Spinal cord (tissue), 9 donors: ENCODE measurements at regions not wholly inside any gene's neighbourhood (a gene's known extent, or its start where the extent isn't known, plus 50 kb on each side); places are given as distances from the start of the nearest gene placed in this dataset.
A peak's percentile ranks its signal among the peaks of the same experiment; 100 is the strongest.
"Not testable (repeated sequence)": the region's sequence is repeated elsewhere in the genome, so short reads cannot be mapped to it uniquely, and the experiment has no call there.

Experiments
- DNase-seq, 6 donors: peaks; one replicate each; pipeline versions ENCODE4 v3.0.0 to v3.0.0-alpha.2; 2013 to 2015; ENCODE audit warnings: low spot score in 6 of 6, low read depth in 4 of 6
- H3K27ac ChIP-seq: one replicate; pipeline ENCODE4 v1.5.1; 2013; ENCODE audit warnings: low read depth, low read length, control low read depth
- H3K27me3 ChIP-seq: one replicate; pipeline ENCODE4 v1.6.1; 2013; ENCODE audit warnings: low read length; ENCODE audit not compliant: control insufficient read depth, insufficient read depth
- H3K36me3 ChIP-seq: one replicate; pipeline ENCODE4 v1.6.1; 2013; ENCODE audit warnings: low read length; ENCODE audit not compliant: control insufficient read depth, insufficient read depth
- H3K4me1 ChIP-seq: one replicate; pipeline ENCODE4 v1.6.1; 2013; ENCODE audit warnings: low read length; ENCODE audit not compliant: control insufficient read depth, insufficient read depth
- H3K4me3 ChIP-seq: one replicate; pipeline ENCODE4 v1.5.1; 2013; ENCODE audit warnings: low read depth, low read length, control low read depth
- H3K9me3 ChIP-seq: one replicate; pipeline ENCODE4 v1.6.1; 2013; ENCODE audit warnings: low read length; ENCODE audit not compliant: control insufficient read depth, insufficient read depth
- WGBS: methylation state at CpG from one replicate; pipeline ENCODE4 v1.1.5; 2013; ENCODE audit warnings: missing lambda C conversion rate; ENCODE audit not compliant: insufficient coverage; 5-methylcytosine and 5-hydroxymethylcytosine counted together
- donor health status: healthy.

DNA sequence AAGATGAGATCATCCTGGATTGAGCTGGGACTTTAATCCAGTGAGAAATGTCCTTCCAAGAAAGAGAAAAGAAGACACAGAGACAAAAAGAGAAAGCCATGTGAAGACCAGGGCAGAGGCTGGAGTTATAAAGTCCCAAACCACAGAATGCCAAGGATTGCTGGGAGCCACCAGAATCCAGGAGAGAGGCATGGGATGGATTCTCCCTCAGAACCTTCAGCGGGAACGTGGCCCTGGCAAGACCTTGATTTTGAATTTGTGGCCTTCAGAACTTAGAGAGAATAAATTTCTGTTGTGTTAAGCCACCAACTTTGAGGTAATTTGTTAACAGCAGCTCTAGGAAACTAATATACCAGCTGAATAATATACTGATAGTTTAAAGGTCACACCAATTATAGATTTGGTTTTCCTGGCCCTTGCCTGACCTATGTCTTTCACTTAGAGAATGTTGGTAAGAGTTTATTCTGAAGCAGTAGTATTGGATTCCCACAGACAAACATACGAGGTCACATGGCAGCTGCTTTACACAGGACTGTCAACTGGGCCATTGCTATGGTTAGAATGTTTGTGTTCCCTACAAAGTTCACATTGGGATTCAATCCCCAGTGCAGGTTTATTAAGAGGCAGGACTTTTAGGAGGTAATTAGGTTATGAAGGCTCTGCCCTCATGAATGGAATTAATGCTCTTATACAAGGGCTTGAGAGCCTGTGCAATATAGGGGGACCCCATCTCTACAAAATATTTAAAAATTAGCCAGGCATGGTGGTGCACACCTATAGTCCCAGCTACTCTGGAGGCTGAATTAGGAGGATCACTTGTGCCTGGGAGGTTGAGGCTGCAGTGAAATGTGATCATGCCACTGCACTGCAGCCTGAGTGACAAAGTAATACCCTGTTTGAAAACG, 156.5 kb upstream of the EEA1 start:
- WGBS, result 100% methylated on average over 3 of the region's 4 CpGs
- Histone ChIP-seq H3K4me1 (no peaks in the 10 kb centered on the region), H3K27me3 (no peaks in the 10 kb centered on the region), H3K27ac (no peak overlapping the region), H3K4me3 (no peak overlapping the region), H3K9me3 (no peaks in the 10 kb centered on the region), H3K36me3 (no peaks in the 10 kb centered on the region)
- DNase-seq, result no peak

DNA sequence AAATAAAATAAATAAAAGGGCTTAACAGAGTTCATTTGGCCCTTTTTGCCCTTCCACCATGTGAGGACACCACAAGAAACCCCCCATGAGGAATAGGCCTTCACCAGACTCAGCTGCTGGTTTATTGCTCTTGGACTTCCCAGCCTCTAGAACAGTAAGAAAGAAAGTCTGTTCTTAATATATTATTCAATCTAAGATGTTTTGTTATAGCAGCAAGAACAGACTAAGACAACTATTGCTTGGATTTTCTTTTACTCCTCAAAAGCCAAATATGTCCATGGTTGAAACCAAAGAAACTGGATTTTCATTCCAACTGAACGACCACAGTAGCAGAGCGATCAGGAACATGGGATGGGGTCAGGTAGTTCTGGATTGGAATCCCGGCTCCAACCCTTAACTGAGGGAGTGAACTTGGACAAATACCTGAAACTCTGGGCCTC, 157.2 kb upstream of the EEA1 start:
- no peak overlapping the region for H3K27ac ChIP-seq
- no peak overlapping the region for H3K4me3 ChIP-seq
- no peaks in the 10 kb centered on the region for H3K36me3 ChIP-seq
- H3K4me1 ChIP-seq, result no peaks in the 10 kb centered on the region
- H3K9me3 ChIP-seq, result no peaks in the 10 kb centered on the region
- 90% methylated on average over 3 of the region's 3 CpGs for WGBS
- H3K27me3 ChIP-seq, result no peaks in the 10 kb centered on the region
- DNase-seq, result no peak

DNA sequence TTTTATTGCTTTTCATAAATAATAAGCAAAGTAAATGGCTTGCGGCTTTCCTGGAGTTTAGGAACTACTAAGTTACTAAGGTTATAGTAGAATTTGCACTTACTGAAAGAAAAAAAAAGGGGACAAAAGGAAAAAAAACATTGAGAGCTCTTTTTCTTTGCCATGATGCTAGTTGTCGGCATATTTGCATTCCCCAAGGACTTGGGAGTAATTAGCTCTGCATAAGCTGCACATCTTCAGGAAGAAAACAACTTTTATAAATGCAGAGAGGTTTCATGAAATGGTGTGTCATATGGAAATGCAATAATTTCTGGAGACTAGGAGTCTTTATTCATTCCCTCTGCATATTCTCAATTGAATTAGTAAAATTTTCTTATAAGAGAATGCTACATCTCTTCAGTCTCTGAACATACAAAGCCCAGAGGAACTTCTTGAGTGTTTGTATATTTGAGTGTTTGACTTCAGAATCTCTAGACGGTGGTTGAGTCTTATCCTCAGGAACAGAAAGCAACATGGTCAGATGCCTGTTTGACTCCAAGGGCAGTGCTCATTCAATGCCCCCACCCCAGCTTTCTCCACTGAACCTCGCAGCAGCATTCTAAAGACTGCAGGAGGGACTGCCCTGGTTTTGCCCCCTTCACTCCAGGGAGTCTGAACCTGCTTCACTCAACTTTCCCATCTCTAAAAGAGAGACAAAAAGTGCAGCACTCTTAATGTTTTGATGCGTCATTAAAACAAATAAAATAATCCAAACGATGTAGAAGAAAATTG, 158.9 kb upstream of the EEA1 start:
- 83% methylated on average over 1 of the region's 6 CpGs for WGBS
- Histone ChIP-seq H3K27ac (no peak overlapping the region), H3K4me1 (no peaks in the 10 kb centered on the region), H3K36me3 (no peaks in the 10 kb centered on the region), H3K27me3 (no peaks in the 10 kb centered on the region), H3K4me3 (no peak overlapping the region), H3K9me3 (no peaks in the 10 kb centered on the region)
- DNase-seq, result peak in 1 of 6 donors; percentile 64

DNA sequence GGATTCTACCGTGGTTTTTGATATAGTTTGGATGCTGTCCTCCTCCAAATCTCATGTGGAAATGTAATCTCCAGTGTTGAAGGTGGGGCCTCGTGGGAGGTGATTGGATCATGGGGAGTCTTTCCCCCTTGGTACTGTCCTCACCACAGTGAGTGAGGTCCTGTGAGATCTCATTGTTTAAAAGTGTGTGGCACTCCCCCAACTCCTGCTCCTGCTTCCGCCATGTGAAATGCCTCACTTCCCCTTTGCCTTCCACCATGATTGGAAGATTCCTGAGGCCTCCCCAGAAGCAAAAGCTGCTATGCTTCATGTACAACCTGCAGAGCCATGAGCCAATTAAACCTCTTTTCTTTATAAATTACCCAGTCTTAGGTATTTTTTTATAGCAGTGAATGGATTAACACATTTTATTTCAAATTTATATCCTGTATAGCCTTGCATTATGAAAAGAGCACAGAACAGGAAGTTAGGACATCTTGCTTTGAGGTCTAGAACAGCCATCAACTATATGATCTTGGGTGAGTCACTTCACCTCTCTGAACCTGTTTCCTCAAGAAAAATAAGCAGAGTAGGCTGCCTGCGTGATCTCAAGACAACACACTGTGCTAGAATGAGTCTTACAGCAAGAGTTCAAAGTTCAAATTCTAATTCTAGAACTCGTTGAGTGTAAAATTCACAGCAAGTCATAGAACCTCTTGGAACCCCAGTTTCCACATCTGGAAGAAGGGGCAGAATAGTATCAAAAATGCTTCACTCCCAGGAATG, 160.9 kb upstream of the EEA1 start:
- Histone ChIP-seq H3K36me3 (no peaks in the 10 kb centered on the region), H3K27me3 (no peaks in the 10 kb centered on the region), H3K4me3 (no peak overlapping the region), H3K9me3 (no peaks in the 10 kb centered on the region), H3K27ac (no peak overlapping the region), H3K4me1 (no peaks in the 10 kb centered on the region)
- DNase-seq, result no peak
- WGBS, result no CpG with 5 or more reads among the region's 5 CpGs

DNA sequence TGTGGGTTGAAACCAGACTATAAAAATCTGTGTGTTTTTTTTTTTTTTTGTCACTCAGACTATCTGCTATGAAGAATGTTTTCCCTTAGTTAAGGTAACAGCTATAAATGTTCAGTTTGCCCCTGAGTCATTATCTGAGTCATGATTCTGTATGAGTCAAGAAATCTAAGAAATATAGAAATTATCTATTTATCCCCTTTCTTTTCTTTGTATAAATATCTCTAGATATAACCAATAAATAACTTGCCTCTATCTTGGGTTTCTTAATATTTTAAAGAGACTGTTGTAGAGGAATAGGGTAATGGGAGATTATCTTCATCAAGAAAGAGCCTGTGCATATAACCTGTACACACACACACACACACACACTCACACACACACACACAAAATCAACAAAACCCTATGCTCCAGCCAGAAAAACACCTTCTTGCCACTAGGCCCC, 161.7 kb upstream of the EEA1 start:
- Histone ChIP-seq H3K9me3 (no peaks in the 10 kb centered on the region), H3K4me3 (no peak overlapping the region), H3K36me3 (no peaks in the 10 kb centered on the region), H3K4me1 (no peaks in the 10 kb centered on the region), H3K27ac (no peak overlapping the region), H3K27me3 (no peaks in the 10 kb centered on the region)
- no peak for DNase-seq

DNA sequence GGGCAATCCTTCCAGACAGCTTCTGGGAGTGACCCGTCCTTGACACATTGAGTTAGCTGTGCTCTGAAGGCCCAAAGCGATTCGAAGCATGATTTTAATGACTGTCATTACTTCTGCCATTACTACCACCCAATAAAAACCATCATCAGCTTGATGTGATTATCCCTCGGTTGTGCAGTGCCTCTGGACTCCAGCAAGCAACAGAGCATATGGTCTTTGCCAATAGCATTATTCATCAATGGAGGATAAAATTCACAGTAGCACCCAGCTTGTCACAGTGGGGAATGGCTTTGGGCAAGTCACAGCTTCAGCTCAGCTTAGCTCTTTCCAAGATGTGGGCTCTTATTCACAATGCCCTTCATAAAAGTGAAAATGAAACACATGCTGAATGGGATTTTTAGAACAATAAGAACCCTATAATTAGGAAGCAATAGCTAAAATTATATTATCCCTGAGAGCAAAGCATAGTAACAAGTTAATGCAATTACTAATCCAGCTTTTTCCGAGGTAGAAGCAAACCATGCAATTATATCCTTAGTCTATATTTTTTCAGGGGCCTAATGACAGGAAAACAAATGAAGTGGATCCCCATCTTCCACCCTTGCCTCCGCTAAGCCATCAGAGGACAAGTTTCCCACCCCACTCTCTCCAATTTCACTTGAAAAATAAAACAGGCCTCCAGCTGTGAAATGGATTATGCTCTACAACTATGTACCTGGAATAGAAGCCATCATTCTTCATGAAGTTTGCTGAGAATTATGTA, 163.0 kb upstream of the EEA1 start:
- 70% methylated on average over 5 of the region's 6 CpGs for WGBS
- H3K4me1 ChIP-seq, result no peaks in the 10 kb centered on the region
- H3K4me3 ChIP-seq, result no peak overlapping the region
- no peak overlapping the region for H3K27ac ChIP-seq
- H3K36me3 ChIP-seq, result no peaks in the 10 kb centered on the region
- H3K9me3 ChIP-seq, result no peaks in the 10 kb centered on the region
- no peaks in the 10 kb centered on the region for H3K27me3 ChIP-seq
- DNase-seq, result peak in 1 of 6 donors; percentile 88

DNA sequence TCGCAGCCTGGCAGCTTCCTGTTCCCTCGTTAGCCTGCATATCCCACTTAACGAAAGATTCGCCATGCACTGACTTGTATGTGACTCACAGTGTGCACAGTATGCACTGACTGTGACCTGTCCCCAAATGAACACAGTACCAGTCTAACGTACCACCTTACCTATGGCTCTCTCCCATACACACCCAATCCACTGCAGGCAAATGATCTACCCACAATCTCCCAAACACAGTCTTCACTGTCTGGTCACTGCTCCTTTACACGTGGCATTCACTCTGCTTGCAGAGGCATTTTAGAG, 163.5 kb upstream of the EEA1 start:
- no peak for DNase-seq
- Histone ChIP-seq H3K4me1 (no peaks in the 10 kb centered on the region), H3K27me3 (no peaks in the 10 kb centered on the region), H3K9me3 (no peaks in the 10 kb centered on the region), H3K36me3 (no peaks in the 10 kb centered on the region), H3K4me3 (no peak overlapping the region), H3K27ac (no peak overlapping the region)
- 94% methylated on average over 3 of the region's 6 CpGs for WGBS

DNA sequence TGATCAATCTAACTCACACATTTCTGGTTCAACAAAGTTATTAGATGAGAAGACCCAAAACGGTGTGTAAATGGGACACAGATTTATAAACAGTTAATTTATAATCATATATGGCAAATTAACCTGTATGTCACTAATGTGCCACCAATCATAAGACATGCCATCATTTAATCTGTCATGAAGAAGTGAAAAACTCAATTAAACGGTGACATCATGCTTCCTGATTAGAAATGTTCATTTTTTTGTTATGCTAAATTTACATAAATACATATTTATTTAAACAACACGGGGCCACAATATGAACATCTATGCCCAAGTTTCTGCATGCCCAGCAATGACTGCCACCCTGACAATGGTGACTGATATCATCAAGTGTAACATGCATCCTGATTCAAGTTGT, 164.1 kb upstream of the EEA1 start:
- H3K9me3 ChIP-seq, result no peaks in the 10 kb centered on the region

DNA sequence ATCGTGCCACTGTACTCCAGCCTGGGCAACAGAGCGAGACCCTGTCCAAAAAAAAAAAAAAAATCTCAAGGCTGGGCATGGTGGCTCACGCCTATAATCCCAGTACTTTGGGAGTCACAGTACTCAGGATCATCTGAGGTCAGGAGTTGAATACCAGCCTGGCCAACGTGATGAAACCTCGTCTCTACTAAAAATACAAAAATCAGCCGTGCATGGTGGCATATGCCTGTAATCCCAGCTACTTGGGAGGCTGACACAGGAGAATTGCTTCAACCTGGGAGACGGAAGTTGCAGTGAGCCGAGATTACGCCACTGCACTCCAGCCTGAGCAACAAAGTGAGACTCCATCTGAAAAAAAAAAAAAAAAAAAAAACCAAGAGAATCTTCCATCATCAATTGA, 165.1 kb upstream of the EEA1 start:
- not testable (repeated sequence) for H3K9me3 ChIP-seq, DNase-seq, H3K4me1 ChIP-seq, H3K27me3 ChIP-seq, H3K36me3 ChIP-seq, H3K27ac ChIP-seq, H3K4me3 ChIP-seq
- WGBS, result 90% methylated on average over 8 of the region's 9 CpGs

More for the DNA sequence above, 164.1 kb upstream of the EEA1 start:
- H3K36me3 ChIP-seq, result no peaks in the 10 kb centered on the region
- no peaks in the 10 kb centered on the region for H3K27me3 ChIP-seq
- 100% methylated on average over 1 of the region's 3 CpGs for WGBS
- no peak overlapping the region for H3K4me3 ChIP-seq
- no peaks in the 10 kb centered on the region for H3K4me1 ChIP-seq
- H3K27ac ChIP-seq, result no peak overlapping the region
- no peak for DNase-seq
